ENCODE measurements at regions not wholly inside any gene's neighbourhood (a gene's known extent, or its start where the extent isn't known, plus 50 kb on each side); places are given as distances from the start of the nearest gene placed in this dataset.
"Not testable (repeated sequence)": the region's sequence is repeated elsewhere in the genome, so short reads cannot be mapped to it uniquely, and the experiment has no call there.

GRCh38 chr4:57726154-57726553 is 616.0 kb upstream of the IGFBP7 start:
- no peak overlapping the region for H3K27ac ChIP-seq
- WGBS: 75% methylated on average over 2 of the region's 2 CpGs
- no peak overlapping the region for H3K4me3 ChIP-seq
- no peaks in the 10 kb centered on the region for H3K36me3 ChIP-seq
- no peaks in the 10 kb centered on the region for H3K27me3 ChIP-seq
- no peaks in the 10 kb centered on the region for H3K4me1 ChIP-seq
- TF ChIP-seq CTCF (IDR thresholded peaks at IDR 0.05): no peak
- no peak for TF ChIP-seq POLR2A (IDR thresholded peaks at IDR 0.05)
- no peak for TF ChIP-seq POLR2AphosphoS5 (IDR thresholded peaks at IDR 0.05)
- no peak for TF ChIP-seq EP300 (IDR thresholded peaks at IDR 0.05)
- H3K9me3 ChIP-seq: no peaks in the 10 kb centered on the region
- no peak for DNase-seq (ENCODE audit: low spot score in 2 of 2)

DNA sequence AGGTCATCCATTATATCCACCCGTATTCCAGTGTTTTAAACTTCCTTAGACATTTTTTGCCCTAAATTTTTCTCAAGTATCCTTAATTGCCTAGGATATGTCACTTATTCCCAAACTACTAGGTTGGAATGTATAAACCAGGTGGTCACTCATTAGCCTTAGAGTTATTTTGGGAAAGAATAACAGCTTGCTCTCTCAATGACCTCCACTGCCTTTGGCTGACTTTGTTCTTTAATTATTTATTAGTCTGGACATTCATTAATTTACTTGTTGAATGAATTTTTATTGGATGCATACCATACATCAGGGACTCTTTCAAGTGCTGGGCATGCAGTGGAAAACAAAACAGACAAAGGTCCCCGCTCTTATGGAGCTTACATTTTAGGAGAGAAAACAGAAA is 609.3 kb upstream of the IGFBP7 start:
- DNase-seq (ENCODE audit: low spot score in 2 of 2): no peak
- Histone ChIP-seq H3K4me3 (no peak overlapping the region), H3K27me3 (no peaks in the 10 kb centered on the region), H3K9me3 (no peaks in the 10 kb centered on the region), H3K36me3 (no peaks in the 10 kb centered on the region), H3K27ac (no peak overlapping the region), H3K4me1 (no peaks in the 10 kb centered on the region)
- WGBS: 67% methylated on average over 2 of the region's 2 CpGs
- TF ChIP-seq CTCF (IDR thresholded peaks at IDR 0.05): no peak
- TF ChIP-seq EP300 (IDR thresholded peaks at IDR 0.05): no peak
- TF ChIP-seq POLR2A (IDR thresholded peaks at IDR 0.05): no peak
- TF ChIP-seq POLR2AphosphoS5 (IDR thresholded peaks at IDR 0.05): no peak

DNA sequence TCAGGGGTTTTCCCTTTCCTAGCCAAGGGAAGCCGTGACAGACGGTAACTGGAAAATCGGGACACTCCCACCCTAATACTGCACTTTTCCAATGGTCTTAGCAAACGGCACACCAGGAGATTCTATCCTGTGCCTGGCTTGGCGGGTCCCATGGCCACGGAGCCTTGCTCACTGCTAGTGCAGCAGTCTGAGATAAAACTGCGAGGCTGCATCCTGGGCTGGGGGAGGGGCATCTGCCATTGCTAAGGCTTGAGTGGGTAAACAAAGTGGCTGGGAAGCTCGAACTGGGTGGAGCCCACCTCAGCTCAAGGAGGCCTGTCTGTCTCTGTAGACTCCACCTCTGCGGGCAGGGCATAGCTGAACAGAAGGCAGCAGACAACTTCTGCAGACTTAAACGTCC is 604.1 kb upstream of the IGFBP7 start:
- WGBS: 92% methylated on average over 10 of the region's 10 CpGs
- not testable (repeated sequence) for DNase-seq (ENCODE audit: low spot score in 2 of 2)

DNA sequence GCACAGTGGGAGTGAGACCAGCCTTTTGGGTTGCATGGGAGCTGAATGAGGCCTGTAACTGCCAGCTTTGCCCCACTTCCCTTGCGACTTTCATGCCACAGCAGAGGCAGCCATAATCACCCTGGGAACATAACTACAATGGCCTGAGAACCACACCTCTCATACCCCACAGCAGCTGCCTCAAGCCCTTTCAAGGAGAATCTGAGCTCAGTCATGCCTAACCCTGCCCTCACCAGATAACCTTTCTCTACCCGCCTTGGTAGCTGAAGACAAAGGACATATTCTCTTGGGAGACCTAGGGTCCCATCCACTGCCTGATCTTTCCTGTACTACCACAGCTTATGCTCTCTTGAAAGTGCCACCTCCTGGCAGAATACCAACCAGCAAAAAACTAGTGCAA is 599.9 kb upstream of the IGFBP7 start:
- WGBS: 78% methylated on average over 2 of the region's 2 CpGs
- TF ChIP-seq POLR2AphosphoS5 (IDR thresholded peaks at IDR 0.05): no peak
- TF ChIP-seq EP300 (IDR thresholded peaks at IDR 0.05): no peak
- TF ChIP-seq CTCF (IDR thresholded peaks at IDR 0.05): no peak
- no peak for TF ChIP-seq POLR2A (IDR thresholded peaks at IDR 0.05)
- no peak for DNase-seq (ENCODE audit: low spot score in 2 of 2)
- H3K27me3 ChIP-seq: no peaks in the 10 kb centered on the region
- no peaks in the 10 kb centered on the region for H3K9me3 ChIP-seq
- no peaks in the 10 kb centered on the region for H3K4me1 ChIP-seq
- no peak overlapping the region for H3K27ac ChIP-seq
- no peak overlapping the region for H3K4me3 ChIP-seq
- H3K36me3 ChIP-seq: no peaks in the 10 kb centered on the region

More for the DNA sequence above, 604.1 kb upstream of the IGFBP7 start:
- H3K9me3 ChIP-seq, H3K4me3 ChIP-seq, H3K4me1 ChIP-seq, H3K36me3 ChIP-seq, H3K27ac ChIP-seq, H3K27me3 ChIP-seq: not testable (repeated sequence)

- no peak for TF ChIP-seq POLR2A (IDR thresholded peaks at IDR 0.05)
- no peak for TF ChIP-seq EP300 (IDR thresholded peaks at IDR 0.05)
- TF ChIP-seq POLR2AphosphoS5 (IDR thresholded peaks at IDR 0.05): no peak
- TF ChIP-seq CTCF (IDR thresholded peaks at IDR 0.05): no peak
- DNase-seq (ENCODE audit: low spot score in 2 of 2): no peak
- 79% methylated on average over 1 of the region's 1 CpG for WGBS
Measured at GRCh38 chr4:57691370-57691769, 581.2 kb upstream of the IGFBP7 start.

GRCh38 chr4:57689693-57690205 is 579.6 kb upstream of the IGFBP7 start:
- no peak for DNase-seq (ENCODE audit: low spot score in 2 of 2)
- Histone ChIP-seq H3K4me1 (no peaks in the 10 kb centered on the region), H3K36me3 (no peaks in the 10 kb centered on the region), H3K27me3 (no peaks in the 10 kb centered on the region), H3K9me3 (no peaks in the 10 kb centered on the region), H3K27ac (no peak overlapping the region), H3K4me3 (no peak overlapping the region)
- TF ChIP-seq POLR2A (IDR thresholded peaks at IDR 0.05) (no peak), EP300 (IDR thresholded peaks at IDR 0.05) (no peak), CTCF (IDR thresholded peaks at IDR 0.05) (no peak), POLR2AphosphoS5 (IDR thresholded peaks at IDR 0.05) (no peak)
- WGBS: 54% methylated on average over 2 of the region's 2 CpGs

More at GRCh38 chr4:57691370-57691769, 581.2 kb upstream of the IGFBP7 start:
- Histone ChIP-seq H3K9me3 (no peaks in the 10 kb centered on the region), H3K27ac (no peak overlapping the region), H3K36me3 (no peaks in the 10 kb centered on the region), H3K4me3 (no peak overlapping the region), H3K27me3 (no peaks in the 10 kb centered on the region), H3K4me1 (no peaks in the 10 kb centered on the region)

All from suprapubic skin (tissue), 4 donors.